ENCODE measurements at regions not wholly inside any gene's neighbourhood (a gene's known extent, or its start where the extent isn't known, plus 50 kb on each side); places are given as distances from the start of the nearest gene placed in this dataset.
"Not testable (repeated sequence)": the region's sequence is repeated elsewhere in the genome, so short reads cannot be mapped to it uniquely, and the experiment has no call there.

- no peaks in the 10 kb centered on the region for H3K36me3 Mint-ChIP-seq
- H3K4me1 Mint-ChIP-seq, result no peaks in the 10 kb centered on the region
- peaks cover 15 to 31% of the 10 kb centered on the region in 2 donors for H3K27me3 Mint-ChIP-seq
- ATAC-seq (replicated peaks) (no peak), DNase-seq (no peak)
- no peak overlapping the region for H3K4me3 Mint-ChIP-seq
- H3K9me3 Mint-ChIP-seq, result peaks cover 0 to 1% of the 10 kb centered on the region in 2 donors
- no peak overlapping the region for H3K27ac Mint-ChIP-seq
Measured at GRCh38 chrX:18102006-18102405, 118.7 kb downstream of the BEND2 start.

- H3K36me3 Mint-ChIP-seq, result no peaks in the 10 kb centered on the region
- peaks cover 15 to 31% of the 10 kb centered on the region in 2 donors for H3K27me3 Mint-ChIP-seq
- H3K4me1 Mint-ChIP-seq, result no peaks in the 10 kb centered on the region
- no peak overlapping the region for H3K27ac Mint-ChIP-seq
- H3K4me3 Mint-ChIP-seq, result no peak overlapping the region
- H3K9me3 Mint-ChIP-seq, result peaks cover 0 to 1% of the 10 kb centered on the region in 2 donors
- ATAC-seq (replicated peaks) (no peak), DNase-seq (no peak)
Measured at GRCh38 chrX:18101087-18101486, 119.6 kb downstream of the BEND2 start.

- H3K36me3 Mint-ChIP-seq, result no peaks in the 10 kb centered on the region
- no peak for ATAC-seq (replicated peaks)
- no peak overlapping the region for H3K4me3 Mint-ChIP-seq
- H3K4me1 Mint-ChIP-seq, result no peaks in the 10 kb centered on the region
- no peak overlapping the region for H3K27ac Mint-ChIP-seq
- DNase-seq, result no peak
- peaks cover 0 to 1% of the 10 kb centered on the region in 2 donors for H3K9me3 Mint-ChIP-seq
- H3K27me3 Mint-ChIP-seq, result peaks cover 15 to 31% of the 10 kb centered on the region in 2 donors
Measured at GRCh38 chrX:18099745-18100144, 120.9 kb downstream of the BEND2 start.

GRCh38 chrX:18098763-18099162 lies 121.9 kb downstream of the BEND2 start:
- H3K4me1 Mint-ChIP-seq, result no peaks in the 10 kb centered on the region

GRCh38 chrX:18076434-18076833 lies 144.3 kb downstream of the BEND2 start:
- no peak overlapping the region for H3K27ac Mint-ChIP-seq

More at GRCh38 chrX:18098763-18099162, 121.9 kb downstream of the BEND2 start:
- ATAC-seq (replicated peaks), result no peak
- H3K4me3 Mint-ChIP-seq, result no peak overlapping the region
- H3K27ac Mint-ChIP-seq, result no peak overlapping the region
- DNase-seq, result no peak
- H3K36me3 Mint-ChIP-seq, result no peaks in the 10 kb centered on the region
- peaks cover 15 to 31% of the 10 kb centered on the region in 2 donors for H3K27me3 Mint-ChIP-seq
- H3K9me3 Mint-ChIP-seq, result peaks cover 0 to 1% of the 10 kb centered on the region in 2 donors

GRCh38 chrX:18075603-18076002 lies 145.1 kb downstream of the BEND2 start:
- Mint-ChIP-seq H3K27me3 (no peaks in the 10 kb centered on the region), H3K4me3 (no peak overlapping the region), H3K36me3 (no peaks in the 10 kb centered on the region), H3K27ac (no peak overlapping the region), H3K9me3 (peaks cover 0 to under 1% of the 10 kb centered on the region in 2 donors), H3K4me1 (no peaks in the 10 kb centered on the region)
- no peak for ATAC-seq (replicated peaks)
- no peak for DNase-seq

More at GRCh38 chrX:18076434-18076833, 144.3 kb downstream of the BEND2 start:
- no peaks in the 10 kb centered on the region for H3K27me3 Mint-ChIP-seq
- DNase-seq, result no peak
- no peaks in the 10 kb centered on the region for H3K36me3 Mint-ChIP-seq
- H3K4me3 Mint-ChIP-seq, result no peak overlapping the region
- no peaks in the 10 kb centered on the region for H3K9me3 Mint-ChIP-seq
- no peaks in the 10 kb centered on the region for H3K4me1 Mint-ChIP-seq
- ATAC-seq (replicated peaks), result no peak

GRCh38 chrX:18068045-18068444 lies 152.6 kb downstream of the BEND2 start:
- H3K27me3 Mint-ChIP-seq; H3K4me3 Mint-ChIP-seq; H3K9me3 Mint-ChIP-seq; DNase-seq; H3K36me3 Mint-ChIP-seq; H3K4me1 Mint-ChIP-seq; ATAC-seq (replicated peaks); H3K27ac Mint-ChIP-seq: not testable (repeated sequence)

- DNase-seq (no peak), ATAC-seq (replicated peaks) (no peak)
- peaks cover 0 to 4% of the 10 kb centered on the region in 2 donors for H3K9me3 Mint-ChIP-seq
- H3K27me3 Mint-ChIP-seq, result no peaks in the 10 kb centered on the region
- H3K4me1 Mint-ChIP-seq, result no peaks in the 10 kb centered on the region
- H3K27ac Mint-ChIP-seq, result no peak overlapping the region
- H3K36me3 Mint-ChIP-seq, result no peaks in the 10 kb centered on the region
- no peak overlapping the region for H3K4me3 Mint-ChIP-seq
Measured at GRCh38 chrX:18065956-18066355, 154.7 kb downstream of the BEND2 start.

- ATAC-seq (replicated peaks) (no peak), DNase-seq (no peak)
- Mint-ChIP-seq H3K4me3 (no peak overlapping the region), H3K9me3 (peaks cover 5 to 8% of the 10 kb centered on the region in 2 donors), H3K27me3 (peaks cover 0 to 6% of the 10 kb centered on the region in 2 donors), H3K36me3 (no peaks in the 10 kb centered on the region), H3K4me1 (no peaks in the 10 kb centered on the region), H3K27ac (no peak overlapping the region)
Measured at GRCh38 chrX:18051690-18052089, 169.0 kb downstream of the BEND2 start.

- H3K4me1 Mint-ChIP-seq, result no peaks in the 10 kb centered on the region
- no peak overlapping the region for H3K27ac Mint-ChIP-seq
- no peaks in the 10 kb centered on the region for H3K36me3 Mint-ChIP-seq
- H3K9me3 Mint-ChIP-seq, result peaks cover 5 to 8% of the 10 kb centered on the region in 2 donors
- peaks cover 0 to 6% of the 10 kb centered on the region in 2 donors for H3K27me3 Mint-ChIP-seq
- no peak for ATAC-seq (replicated peaks)
- H3K4me3 Mint-ChIP-seq, result no peak overlapping the region
- DNase-seq, result no peak
Measured at GRCh38 chrX:18047491-18047890, 173.2 kb downstream of the BEND2 start.

- Mint-ChIP-seq H3K27ac (no peak overlapping the region), H3K27me3 (peaks cover 0 to 7% of the 10 kb centered on the region in 2 donors)
- no peak for ATAC-seq (replicated peaks)
Measured at GRCh38 chrX:18045436-18045835, 175.2 kb downstream of the BEND2 start.

GRCh38 chrX:18042776-18043175 lies 177.9 kb downstream of the BEND2 start:
- Mint-ChIP-seq H3K9me3 (no peaks in the 10 kb centered on the region), H3K27me3 (peaks cover 0 to 5% of the 10 kb centered on the region in 2 donors), H3K27ac (no peak overlapping the region), H3K4me3 (no peak overlapping the region), H3K36me3 (no peaks in the 10 kb centered on the region), H3K4me1 (no peaks in the 10 kb centered on the region)
- DNase-seq (no peak), ATAC-seq (replicated peaks) (no peak)

More at GRCh38 chrX:18045436-18045835, 175.2 kb downstream of the BEND2 start:
- H3K4me1 Mint-ChIP-seq, result no peaks in the 10 kb centered on the region
- H3K4me3 Mint-ChIP-seq, result no peak overlapping the region
- no peak for DNase-seq
- no peaks in the 10 kb centered on the region for H3K36me3 Mint-ChIP-seq
- peaks cover 3 to 5% of the 10 kb centered on the region in 2 donors for H3K9me3 Mint-ChIP-seq

GRCh38 chrX:18041656-18042055 lies 179.0 kb downstream of the BEND2 start:
- Mint-ChIP-seq H3K27me3 (peaks cover 0 to 5% of the 10 kb centered on the region in 2 donors), H3K36me3 (no peaks in the 10 kb centered on the region), H3K27ac (no peak overlapping the region), H3K9me3 (no peaks in the 10 kb centered on the region), H3K4me3 (no peak overlapping the region), H3K4me1 (no peaks in the 10 kb centered on the region)
- DNase-seq (no peak), ATAC-seq (replicated peaks) (no peak)

- H3K27ac Mint-ChIP-seq, result no peak overlapping the region
- ATAC-seq (replicated peaks) (no peak), DNase-seq (no peak)
- no peak overlapping the region for H3K4me3 Mint-ChIP-seq
- H3K9me3 Mint-ChIP-seq, result no peaks in the 10 kb centered on the region
- H3K4me1 Mint-ChIP-seq, result no peaks in the 10 kb centered on the region
- H3K27me3 Mint-ChIP-seq, result peaks cover 0 to 5% of the 10 kb centered on the region in 2 donors
- H3K36me3 Mint-ChIP-seq, result no peaks in the 10 kb centered on the region
Measured at GRCh38 chrX:18039023-18039422, 177.9 kb upstream of the RAI2 start.

GRCh38 chrX:18036394-18036793 lies 175.3 kb upstream of the RAI2 start:
- peaks cover 0 to 4% of the 10 kb centered on the region in 2 donors for H3K9me3 Mint-ChIP-seq
- no peaks in the 10 kb centered on the region for H3K36me3 Mint-ChIP-seq
- H3K4me1 Mint-ChIP-seq, result no peaks in the 10 kb centered on the region
- ATAC-seq (replicated peaks), result no peak
- no peak overlapping the region for H3K27ac Mint-ChIP-seq
- peaks cover 0 to 3% of the 10 kb centered on the region in 2 donors for H3K27me3 Mint-ChIP-seq
- no peak overlapping the region for H3K4me3 Mint-ChIP-seq
- DNase-seq, result no peak

- peaks cover 0 to 11% of the 10 kb centered on the region in 2 donors for H3K9me3 Mint-ChIP-seq
- no peaks in the 10 kb centered on the region for H3K4me1 Mint-ChIP-seq
- no peaks in the 10 kb centered on the region for H3K36me3 Mint-ChIP-seq
- H3K27me3 Mint-ChIP-seq, result no peaks in the 10 kb centered on the region
- H3K27ac Mint-ChIP-seq, result no peak overlapping the region
- DNase-seq (no peak), ATAC-seq (replicated peaks) (no peak)
- no peak overlapping the region for H3K4me3 Mint-ChIP-seq
Measured at GRCh38 chrX:18034945-18035344, 173.8 kb upstream of the RAI2 start.
